HPDE6-E6E7 (cell line): ENCODE measurements at regions not wholly inside any gene's neighbourhood (a gene's known extent, or its start where the extent isn't known, plus 50 kb on each side); places are given as distances from the start of the nearest gene placed in this dataset.

ENCODE experiments used
- DNase-seq: peaks from one replicate; pipeline ENCODE4 v3.0.0; 2011; ENCODE audit warnings: missing footprints; ENCODE audit errors: extremely low spot score

- no peak for DNase-seq
These were observed 401.3 kb upstream of the KIF2A start for GRCh38 chr5:61904730-61905129.

GRCh38 chr5:61905613-61906012 lies 400.4 kb upstream of the KIF2A start:
- DNase-seq: no peak

GRCh38 chr5:61906820-61907219 lies 399.2 kb upstream of the KIF2A start:
- DNase-seq: no peak

DNA sequence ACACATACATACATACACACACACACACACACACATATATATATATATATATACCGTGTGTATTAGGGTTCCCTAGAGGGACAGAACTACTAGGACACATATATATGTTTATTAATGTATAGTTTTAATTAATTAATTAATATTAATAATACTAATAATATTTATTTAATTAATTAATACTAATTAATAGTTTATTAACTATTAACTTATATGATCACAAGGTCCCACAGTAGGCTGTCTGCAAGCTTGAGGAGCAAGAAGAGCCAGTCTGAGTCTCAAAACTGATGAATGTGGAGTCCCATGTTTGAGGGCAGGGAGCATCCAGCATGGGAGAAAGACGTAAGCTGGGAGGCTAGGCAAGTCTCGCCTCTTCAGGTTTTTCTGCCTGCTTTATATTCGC lies 398.0 kb upstream of the KIF2A start:
- no peak for DNase-seq

DNA sequence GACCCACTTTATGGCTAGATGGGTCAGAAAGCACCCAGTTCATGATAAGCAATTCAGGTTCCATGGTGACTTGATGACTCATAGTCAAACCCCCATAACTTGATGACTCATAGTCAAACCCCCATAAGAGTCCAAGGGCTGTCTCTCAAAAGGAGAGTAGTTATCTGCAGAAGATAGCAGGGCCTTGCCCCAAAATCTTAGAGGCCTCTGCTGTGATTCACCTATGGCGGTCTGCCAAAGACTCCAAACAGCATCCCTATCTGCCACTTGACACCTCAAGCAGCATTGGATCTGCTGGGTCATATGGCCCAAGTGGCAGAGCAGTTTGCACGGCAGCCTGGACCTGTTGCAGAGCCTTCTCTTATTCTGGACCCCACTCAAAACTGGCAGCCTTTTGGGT lies 395.2 kb upstream of the KIF2A start:
- DNase-seq: no peak

- DNase-seq: no peak
These were observed 393.4 kb upstream of the KIF2A start for GRCh38 chr5:61912559-61912958.

DNA sequence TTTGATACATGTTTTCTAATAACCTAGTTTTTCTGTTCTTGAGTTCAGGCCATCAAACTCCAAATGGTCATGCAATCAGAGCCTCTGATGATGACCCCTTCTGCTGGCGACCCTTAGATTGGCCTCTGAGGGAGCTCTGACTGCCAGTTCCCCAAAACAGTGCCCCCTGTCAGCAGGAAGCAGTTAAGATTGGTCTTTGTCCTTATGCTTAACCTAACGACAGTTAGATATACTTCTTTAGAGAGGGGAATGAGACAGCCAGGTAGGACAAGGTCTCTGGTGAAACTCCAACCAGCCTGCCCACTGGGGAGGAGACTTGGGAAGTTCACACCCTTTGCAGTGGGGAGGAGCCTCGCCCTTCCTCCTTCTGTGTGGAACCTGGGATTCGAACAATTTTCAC lies 390.4 kb upstream of the KIF2A start:
- DNase-seq: no peak

GRCh38 chr5:61916621-61917620 lies 389.1 kb upstream of the KIF2A start:
- DNase-seq: peak; percentile 83

DNA sequence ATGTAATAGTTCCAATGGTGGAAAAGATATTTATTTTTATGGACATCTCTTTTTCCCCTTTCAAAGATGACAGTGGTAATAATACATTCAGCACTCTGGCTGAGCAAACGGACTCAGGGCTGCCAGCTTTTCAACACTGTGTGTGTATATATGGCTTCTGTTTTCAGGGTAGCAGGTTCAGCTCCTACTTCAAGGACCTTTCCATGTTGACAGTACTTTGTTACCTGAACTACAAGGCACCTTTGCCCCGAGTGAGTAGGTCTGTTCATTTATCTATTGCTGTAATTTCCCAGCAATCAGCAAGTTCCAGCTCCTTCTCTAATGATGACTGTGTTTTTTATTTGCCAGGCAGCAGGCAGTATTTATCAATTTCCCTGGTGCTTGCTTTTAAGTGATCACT lies 387.4 kb upstream of the KIF2A start:
- no peak for DNase-seq

DNA sequence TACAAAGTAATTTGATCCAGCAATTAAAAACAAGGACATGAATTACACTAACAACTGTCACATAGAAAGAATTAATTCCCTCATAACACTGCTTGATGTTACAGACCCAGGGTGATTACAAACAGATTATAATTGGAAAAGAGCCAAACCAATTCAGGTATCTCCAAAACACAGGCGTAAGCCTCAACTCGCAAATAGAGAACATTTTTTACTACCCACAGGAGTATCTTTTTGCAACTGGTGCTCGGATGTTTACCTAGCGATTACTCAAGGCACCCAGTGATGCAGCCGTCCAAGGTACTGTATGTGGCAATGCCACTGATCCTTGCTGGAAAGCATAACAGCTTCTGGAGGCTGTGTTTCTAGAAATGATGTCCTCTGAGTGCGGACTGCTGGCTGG lies 386.1 kb upstream of the KIF2A start:
- DNase-seq: peak; percentile 49

DNA sequence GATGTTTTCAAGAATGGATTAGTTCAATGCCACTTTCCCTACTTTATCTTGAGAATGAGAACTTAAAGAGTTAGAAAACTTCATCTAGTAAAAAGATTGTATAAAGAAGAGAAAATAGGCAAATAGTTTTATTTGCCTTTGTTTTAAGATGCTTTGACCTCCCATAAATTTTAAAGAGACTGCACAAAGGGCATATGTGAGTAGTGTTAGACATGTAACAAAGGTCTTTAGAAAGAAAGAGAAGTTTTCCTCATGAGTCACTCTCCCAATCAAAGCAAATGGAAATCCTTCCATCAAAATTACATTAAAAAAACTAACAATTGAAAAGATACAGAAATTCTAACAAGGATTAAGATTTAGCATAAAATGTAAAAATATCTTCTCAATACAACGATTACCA lies 381.8 kb upstream of the KIF2A start:
- no peak for DNase-seq

DNA sequence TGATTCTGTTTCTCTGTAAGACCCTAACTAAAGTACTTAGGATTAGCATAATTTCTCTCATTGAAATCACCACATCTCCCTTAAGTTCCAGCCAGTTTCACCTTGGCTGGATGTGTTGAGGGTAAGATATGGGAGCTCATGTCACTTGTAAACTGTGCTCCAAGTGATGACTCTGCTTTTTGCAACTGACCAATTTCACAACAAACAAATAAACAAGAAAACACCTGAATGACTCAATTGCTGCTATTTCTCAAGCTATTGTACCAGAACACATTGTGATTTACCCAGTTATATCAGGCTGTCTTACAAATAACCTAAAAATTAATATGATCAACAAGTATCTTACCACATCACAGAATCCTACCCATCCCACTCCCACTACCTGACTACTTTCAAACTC lies 379.1 kb upstream of the KIF2A start:
- no peak for DNase-seq

DNA sequence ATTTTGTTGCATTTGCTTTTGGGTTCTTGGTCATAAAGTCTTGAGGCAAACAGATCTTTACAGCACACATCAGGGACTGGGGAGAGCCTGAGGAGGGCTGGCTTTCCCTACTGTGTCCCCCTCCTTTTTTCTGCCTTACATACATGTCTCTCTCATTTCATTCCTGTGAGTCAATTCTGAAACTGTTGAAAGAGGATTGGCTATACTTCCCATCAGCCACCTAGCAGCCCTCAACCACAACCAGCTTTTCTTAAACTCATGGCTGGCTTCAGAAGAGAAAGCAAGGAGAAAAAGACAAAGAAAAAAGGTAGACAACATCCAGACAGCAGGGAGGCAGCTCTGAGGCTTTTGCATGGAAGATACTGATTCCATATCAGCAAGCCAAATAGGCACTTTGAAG lies 374.8 kb upstream of the KIF2A start:
- DNase-seq: no peak

- peak; percentile 56 for DNase-seq
These were observed 372.0 kb upstream of the KIF2A start for GRCh38 chr5:61933787-61934626.

DNA sequence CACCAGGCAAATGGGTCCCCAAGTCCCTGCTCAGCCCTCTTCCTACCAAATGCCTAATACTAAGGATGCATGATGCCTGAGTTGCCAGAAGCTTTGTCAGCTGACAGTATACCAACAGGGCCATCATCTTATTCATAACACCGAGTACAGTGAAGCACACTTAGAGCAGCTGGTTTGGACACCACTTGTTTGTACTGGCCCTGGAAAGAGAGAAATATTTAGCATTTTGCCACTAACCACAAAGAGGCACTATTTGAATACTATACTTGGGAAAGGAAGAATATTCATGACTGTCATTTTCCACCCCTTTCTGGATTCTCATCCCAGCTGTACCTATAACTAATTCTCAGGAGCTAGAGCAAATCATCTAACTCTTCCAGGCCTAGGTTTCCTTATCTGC lies 364.4 kb upstream of the KIF2A start:
- DNase-seq: no peak

DNA sequence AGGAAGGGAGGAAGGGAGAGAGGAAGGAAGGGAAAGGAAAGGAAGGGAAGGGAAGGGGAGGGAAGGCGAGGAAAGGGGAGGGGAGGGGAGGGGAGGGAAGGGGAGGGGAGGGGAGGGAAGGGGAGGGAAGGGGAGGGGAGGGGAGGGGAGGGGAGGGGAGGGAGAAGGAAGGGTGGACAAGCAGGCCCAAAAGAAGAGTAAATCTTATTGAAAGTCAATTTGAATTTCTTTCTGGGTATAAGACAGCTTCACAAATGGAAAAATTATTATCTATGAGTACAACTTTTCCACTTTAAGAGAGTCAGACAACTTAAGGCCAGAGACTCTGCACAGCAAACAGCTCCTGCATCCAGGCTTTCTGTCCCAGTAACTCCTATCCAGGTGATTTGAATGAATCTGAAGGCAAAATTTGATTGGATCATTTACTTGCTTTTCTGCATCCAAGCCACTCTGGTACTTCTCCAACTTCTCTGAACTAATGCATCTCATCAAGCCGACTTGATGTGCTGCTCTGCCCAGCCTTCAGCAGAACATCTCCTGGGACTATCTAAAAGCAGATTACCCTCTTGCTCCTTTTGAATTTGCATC lies 363.4 kb upstream of the KIF2A start:
- no peak for DNase-seq

DNA sequence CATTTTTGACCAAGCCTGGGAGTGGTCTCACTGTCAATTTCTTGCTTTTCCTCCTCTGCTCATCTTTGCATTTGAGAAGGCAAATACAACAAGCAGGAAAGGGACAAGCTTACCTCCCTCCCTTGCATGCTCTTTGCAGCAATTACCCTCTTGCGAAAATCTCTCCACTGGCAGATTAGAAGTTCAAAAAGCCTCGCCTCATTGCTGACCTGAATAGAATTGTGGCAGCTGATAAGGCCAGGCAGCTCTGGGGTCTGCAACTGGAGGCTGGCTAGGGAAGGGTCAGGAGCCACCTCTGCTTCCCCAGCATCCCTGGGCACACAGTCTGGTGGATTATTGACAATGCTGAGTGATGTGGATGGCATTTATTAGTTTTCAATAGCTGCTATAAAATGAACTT lies 362.3 kb upstream of the KIF2A start:
- no peak for DNase-seq

DNA sequence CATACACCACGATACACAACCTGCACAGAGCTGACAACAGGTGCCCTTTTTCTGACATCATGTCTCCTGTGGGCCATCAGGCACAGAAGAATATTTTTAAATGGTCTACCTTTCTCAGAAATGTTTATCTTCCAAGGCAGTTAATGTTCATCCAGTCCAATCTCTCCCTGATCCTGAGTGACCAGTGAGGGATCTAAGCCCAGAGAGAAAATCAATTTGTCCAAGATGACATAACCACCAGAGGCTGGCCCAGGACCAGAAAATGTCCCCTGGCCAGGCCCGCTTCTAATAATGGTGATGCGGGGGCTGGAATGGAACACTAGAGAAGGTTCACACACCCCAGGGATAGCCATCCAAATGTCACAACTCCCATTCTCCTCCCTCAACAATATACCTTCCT lies 357.9 kb upstream of the KIF2A start:
- no peak for DNase-seq

- no peak for DNase-seq
These were observed 356.8 kb upstream of the KIF2A start for GRCh38 chr5:61949054-61949678.

DNA sequence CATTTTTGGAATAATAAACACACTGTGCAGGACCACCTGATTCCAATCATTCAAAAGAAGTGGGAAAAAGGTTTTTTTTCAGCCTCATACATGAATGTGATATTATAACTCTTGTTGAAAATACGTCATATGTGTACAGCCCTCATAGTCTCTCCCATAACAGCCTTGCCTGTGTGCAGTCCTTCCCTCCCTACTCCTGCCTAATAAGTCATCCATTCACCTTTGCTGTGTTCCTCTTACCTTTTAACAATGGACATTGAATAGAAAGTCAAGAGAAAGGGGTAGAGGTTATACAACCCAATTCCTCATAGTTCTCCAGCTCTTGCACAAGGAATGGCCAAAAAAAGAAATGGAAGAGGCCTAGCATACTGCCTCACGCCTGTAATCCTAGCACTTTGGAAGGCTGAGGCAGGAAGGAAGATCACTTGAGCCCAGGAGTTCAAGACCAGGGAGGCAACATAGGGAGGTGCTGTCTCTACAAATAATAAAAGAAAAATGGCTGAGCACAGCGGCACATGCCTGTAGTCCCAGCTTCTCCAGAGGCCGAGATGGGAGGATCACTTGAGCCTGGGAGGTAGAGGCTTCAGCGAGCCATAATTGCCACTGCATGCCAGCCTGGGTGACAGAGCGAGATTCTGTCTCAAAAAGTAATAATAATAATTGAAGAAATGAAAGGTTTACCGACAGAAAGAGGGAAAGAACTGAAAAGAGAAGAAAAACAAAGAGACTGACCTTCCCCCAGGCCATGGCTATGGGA lies 356.1 kb upstream of the KIF2A start:
- no peak for DNase-seq

DNA sequence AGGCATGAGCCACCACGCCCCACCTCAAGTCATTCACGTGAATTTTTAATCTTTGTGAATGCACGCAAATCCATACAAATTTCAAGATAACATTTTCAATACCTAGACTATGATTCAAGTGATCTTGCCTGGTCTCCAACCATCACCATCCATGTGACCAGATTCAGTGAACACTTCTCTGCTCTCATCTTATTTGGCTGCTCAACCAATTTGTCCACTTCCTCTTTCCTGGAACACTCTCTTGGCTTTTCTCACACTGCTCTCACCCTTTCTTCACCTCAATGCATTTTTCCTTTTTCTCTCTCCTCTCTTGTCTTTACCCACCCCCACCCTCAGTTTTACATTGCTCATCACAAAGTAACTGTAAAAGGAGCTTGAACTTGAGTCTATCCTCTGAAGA lies 354.7 kb upstream of the KIF2A start:
- DNase-seq: no peak
